ENCODE measurements at regions not wholly inside any gene's neighbourhood (a gene's known extent, or its start where the extent isn't known, plus 50 kb on each side); places are given as distances from the start of the nearest gene placed in this dataset.

- TF ChIP-seq CTCF (conservative IDR thresholded peaks at IDR 0.05; ENCODE audit: low read depth, low read length) (no peak), EZH2 (IDR thresholded peaks at IDR 0.05; ENCODE audit: low read length, unreplicated experiment) (no peak), EZH2phosphoT487 (IDR thresholded peaks at IDR 0.05; ENCODE audit: borderline replicate concordance, low read length) (no peak)
- H4K20me1 ChIP-seq (ENCODE audit: low read length) = no peaks in the 10 kb centered on the region
- H3K4me2 ChIP-seq (ENCODE audit: low read length) = no peak overlapping the region
- no peak for ATAC-seq
- no peaks in the 10 kb centered on the region for H3F3A ChIP-seq (ENCODE audit: low read length, unreplicated experiment)
- CTCF ChIA-PET = no interaction called here
- BruUV-seq (replicated peaks) = no TSS peak
- H2AFZ ChIP-seq (ENCODE audit: low read length) = no peak overlapping the region
- no peak overlapping the region for H3K4me3 ChIP-seq (ENCODE audit: low read length)
- no peaks in the 10 kb centered on the region for H3K4me1 ChIP-seq (ENCODE audit: insufficient read depth, low read length)
- H3K9ac ChIP-seq (ENCODE audit: low read length) = no peak overlapping the region
- H3K27ac ChIP-seq (ENCODE audit: low read length) = no peak overlapping the region
- no peak for DNase-seq
- no peaks in the 10 kb centered on the region for H3K27me3 ChIP-seq (ENCODE audit: low read length)
- H3K9me3 ChIP-seq (ENCODE audit: low read length) = no peaks in the 10 kb centered on the region
- intact Hi-C loops (cut with micrococcal nuclease) = no loop called here
- H3K9me2 ChIP-seq (replicated peaks; ENCODE audit: low read length) = no peaks in the 10 kb centered on the region
- no peaks in the 10 kb centered on the region for H3K79me2 ChIP-seq (ENCODE audit: low read length)
- POLR2A ChIA-PET (ENCODE audit: unreplicated experiment) = no interaction called here
- H3K36me3 ChIP-seq (ENCODE audit: low read depth, low read length) = no peaks in the 10 kb centered on the region
Observed at GRCh38 chr16:6008670-6009069, 911.1 kb upstream of the EEF2KMT start.

GRCh38 chr16:5993356-5993755 is 895.8 kb upstream of the EEF2KMT start:
- Histone ChIP-seq H4K20me1 (ENCODE audit: low read length) (no peaks in the 10 kb centered on the region), H3K27ac (ENCODE audit: low read length) (no peak overlapping the region), H3K9me2 (replicated peaks; ENCODE audit: low read length) (no peaks in the 10 kb centered on the region), H3K79me2 (ENCODE audit: low read length) (no peaks in the 10 kb centered on the region), H2AFZ (ENCODE audit: low read length) (no peak overlapping the region), H3K4me2 (ENCODE audit: low read length) (no peak overlapping the region), H3K4me1 (ENCODE audit: insufficient read depth, low read length) (no peaks in the 10 kb centered on the region), H3K36me3 (ENCODE audit: low read depth, low read length) (no peaks in the 10 kb centered on the region), H3K4me3 (ENCODE audit: low read length) (no peak overlapping the region), H3K27me3 (ENCODE audit: low read length) (no peaks in the 10 kb centered on the region), H3K9me3 (ENCODE audit: low read length) (no peaks in the 10 kb centered on the region), H3F3A (ENCODE audit: low read length, unreplicated experiment) (no peaks in the 10 kb centered on the region), H3K9ac (ENCODE audit: low read length) (no peak overlapping the region)
- ATAC-seq (no peak), DNase-seq (no peak)
- no peak for TF ChIP-seq CTCF (conservative IDR thresholded peaks at IDR 0.05; ENCODE audit: low read depth, low read length)
- ChIA-PET POLR2A (ENCODE audit: unreplicated experiment) (no interaction called here), CTCF (no interaction called here)
- no TSS peak for BruUV-seq (replicated peaks)
- intact Hi-C loops (cut with micrococcal nuclease) = no loop called here

- ChIA-PET CTCF (no interaction called here), POLR2A (ENCODE audit: unreplicated experiment) (no interaction called here)
- H4K20me1 ChIP-seq (ENCODE audit: low read length) = no peaks in the 10 kb centered on the region
- no peaks in the 10 kb centered on the region for H3K36me3 ChIP-seq (ENCODE audit: low read depth, low read length)
- no peak overlapping the region for H3K4me2 ChIP-seq (ENCODE audit: low read length)
- no peaks in the 10 kb centered on the region for H3F3A ChIP-seq (ENCODE audit: low read length, unreplicated experiment)
- intact Hi-C loops (cut with micrococcal nuclease) = no loop called here
- no peak overlapping the region for H2AFZ ChIP-seq (ENCODE audit: low read length)
- H3K27ac ChIP-seq (ENCODE audit: low read length) = no peak overlapping the region
- H3K79me2 ChIP-seq (ENCODE audit: low read length) = no peaks in the 10 kb centered on the region
- no peaks in the 10 kb centered on the region for H3K9me3 ChIP-seq (ENCODE audit: low read length)
- DNase-seq = no peak
- no peaks in the 10 kb centered on the region for H3K27me3 ChIP-seq (ENCODE audit: low read length)
- no peaks in the 10 kb centered on the region for H3K4me1 ChIP-seq (ENCODE audit: insufficient read depth, low read length)
- no peak overlapping the region for H3K9ac ChIP-seq (ENCODE audit: low read length)
- TF ChIP-seq EZH2 (IDR thresholded peaks at IDR 0.05; ENCODE audit: low read length, unreplicated experiment) (no peak), EZH2phosphoT487 (IDR thresholded peaks at IDR 0.05; ENCODE audit: borderline replicate concordance, low read length) (no peak), CTCF (conservative IDR thresholded peaks at IDR 0.05; ENCODE audit: low read depth, low read length) (no peak)
- BruUV-seq (replicated peaks) = no TSS peak
- no peaks in the 10 kb centered on the region for H3K9me2 ChIP-seq (replicated peaks; ENCODE audit: low read length)
- no peak for ATAC-seq
- no peak overlapping the region for H3K4me3 ChIP-seq (ENCODE audit: low read length)
Observed at GRCh38 chr16:5982979-5983378, 885.4 kb upstream of the EEF2KMT start.
